Trophoblast cell (in vitro differentiated cells and primary cell): ENCODE measurements at regions not wholly inside any gene's neighbourhood (a gene's known extent, or its start where the extent isn't known, plus 50 kb on each side); places are given as distances from the start of the nearest gene placed in this dataset.

ENCODE experiments used
- DNase-seq, 2 donors: peaks; one replicate each; pipeline ENCODE4 v3.0.0-alpha.2; 2016
- H2AFZ ChIP-seq: 2 replicates; pipeline ENCODE4 v1.6.1; 2013; ENCODE audit warnings: low read length, moderate library complexity, mild to moderate bottlenecking; ENCODE audit not compliant: insufficient read depth, poor library complexity
- H2AK5ac ChIP-seq: 2 replicates; pipeline ENCODE4 v1.6.1; 2013; ENCODE audit warnings: mild to moderate bottlenecking, low read length
- H2BK120ac ChIP-seq: 2 replicates; pipeline ENCODE4 v1.6.1; 2013; ENCODE audit warnings: low read length, mild to moderate bottlenecking, moderate library complexity; ENCODE audit not compliant: insufficient read depth, poor library complexity
- H2BK12ac ChIP-seq: 2 replicates; pipeline ENCODE4 v1.6.1; 2013; ENCODE audit warnings: mild to moderate bottlenecking, low read length, moderate library complexity
- H2BK5ac ChIP-seq: 2 replicates; pipeline ENCODE4 v1.6.1; 2013; ENCODE audit warnings: low read length, low read depth, moderate library complexity, mild to moderate bottlenecking; ENCODE audit not compliant: poor library complexity
- H3K14ac ChIP-seq: 2 replicates; pipeline ENCODE4 v1.6.1; 2013; ENCODE audit warnings: mild to moderate bottlenecking, low read length
- H3K18ac ChIP-seq: 2 replicates; pipeline ENCODE4 v1.6.1; 2013; ENCODE audit warnings: mild to moderate bottlenecking, low read length
- H3K23ac ChIP-seq: 2 replicates; pipeline ENCODE4 v1.6.1; 2013; ENCODE audit warnings: low read length
- H3K27ac ChIP-seq: 2 replicates; pipeline ENCODE4 v1.5.1; 2013; ENCODE audit warnings: low read depth, mild to moderate bottlenecking, inconsistent platforms, low read length, moderate library complexity
- H3K27me3 ChIP-seq: 2 replicates; pipeline ENCODE4 v1.6.1; 2013; ENCODE audit warnings: inconsistent platforms, mild to moderate bottlenecking, low read length, moderate library complexity; ENCODE audit not compliant: insufficient read depth
- H3K36me3 ChIP-seq, 2 experiments: 1 replicate in 1 of 2; 2 replicates in 1 of 2; pipeline ENCODE4 v1.6.1; 2013; ENCODE audit warnings: low read length in 2 of 2, mild to moderate bottlenecking in 2 of 2, moderate library complexity in 1 of 2; ENCODE audit not compliant: insufficient read depth in 2 of 2, control insufficient read depth in 1 of 2
- H3K4ac ChIP-seq: 2 replicates; pipeline ENCODE4 v1.6.1; 2013; ENCODE audit warnings: low read depth, mild to moderate bottlenecking, low read length, moderate library complexity
- H3K4me1 ChIP-seq, 2 experiments: 1 replicate in 1 of 2; 2 replicates in 1 of 2; pipeline ENCODE4 v1.6.1; 2013; ENCODE audit warnings: low read length in 2 of 2, mild to moderate bottlenecking in 2 of 2, moderate library complexity in 1 of 2; ENCODE audit not compliant: insufficient read depth in 2 of 2, control insufficient read depth in 1 of 2
- H3K4me2 ChIP-seq: 2 replicates; pipeline ENCODE4 v1.6.1; 2013; ENCODE audit warnings: inconsistent platforms, mild to moderate bottlenecking, low read length, moderate library complexity
- H3K4me3 ChIP-seq: 2 replicates; pipeline ENCODE4 v1.5.1; 2013; ENCODE audit warnings: mild to moderate bottlenecking, low read depth, low read length, inconsistent platforms
- H3K79me1 ChIP-seq: one replicate; pipeline ENCODE4 v1.6.1; 2013; ENCODE audit warnings: low read length
- H3K79me2 ChIP-seq: 2 replicates; pipeline ENCODE4 v1.6.1; 2013; ENCODE audit warnings: low read length, mild to moderate bottlenecking; ENCODE audit not compliant: control insufficient read depth, insufficient read depth, poor library complexity
- H3K9ac ChIP-seq: 2 replicates; pipeline ENCODE4 v1.6.1; 2013; ENCODE audit warnings: mild to moderate bottlenecking, low read length
- H3K9me3 ChIP-seq: 2 replicates; pipeline ENCODE4 v1.6.1; 2013; ENCODE audit warnings: low read depth, mild to moderate bottlenecking, control low read depth, inconsistent platforms, low read length; ENCODE audit not compliant: insufficient read depth
- H4K12ac ChIP-seq: 2 replicates; pipeline ENCODE4 v1.6.1; 2013; ENCODE audit warnings: low read depth, mild to moderate bottlenecking, low read length, moderate library complexity
- H4K8ac ChIP-seq: 2 replicates; pipeline ENCODE4 v1.6.1; 2013; ENCODE audit warnings: low read depth, mild to moderate bottlenecking, low read length, moderate library complexity
- H4K91ac ChIP-seq: one replicate; pipeline ENCODE4 v1.6.1; 2013; ENCODE audit warnings: low read depth, mild to moderate bottlenecking, low read length, moderate library complexity
- WGBS: extraction: QIAGEN DNeasy Blood & Tissue Kit; methylation state at CpG from one replicate; pipeline ENCODE4 v1.1.7; 2013; ENCODE audit warnings: missing lambda C conversion rate; ENCODE audit not compliant: insufficient read length, insufficient coverage; ENCODE audit errors: extremely low coverage; 5-methylcytosine and 5-hydroxymethylcytosine counted together

- no peak for DNase-seq
- peak overlapping the region; percentile 93 for H3K27ac ChIP-seq
- no peak overlapping the region for H3K4me3 ChIP-seq
- no peaks in the 10 kb centered on the region for H3K27me3 ChIP-seq
- H2AFZ ChIP-seq = peak overlapping the region; percentile 47
- no peak overlapping the region for H3K9ac ChIP-seq
- H2BK5ac ChIP-seq = peak overlapping the region; percentile 86
- peaks cover 25 to 31% of the 10 kb centered on the region in 2 experiments for H3K4me1 ChIP-seq
- no peaks in the 10 kb centered on the region for H3K9me3 ChIP-seq
- peak overlapping the region; percentile 84 for H3K4ac ChIP-seq
- peaks cover 6% of the 10 kb centered on the region for H3K79me2 ChIP-seq
- H2BK120ac ChIP-seq = peak overlapping the region; percentile 96
- peak overlapping the region; percentile 97 for H3K18ac ChIP-seq
- H3K14ac ChIP-seq = peak overlapping the region; percentile 97
- peak overlapping the region; percentile 92 for H4K91ac ChIP-seq
- peak overlapping the region; percentile 61 for H4K8ac ChIP-seq
- peak overlapping the region; percentile 99 for H2AK5ac ChIP-seq
- H4K12ac ChIP-seq = peak overlapping the region; percentile 75
- no CpG with 5 or more reads among the region's 6 CpGs for WGBS
- H3K36me3 ChIP-seq = no peaks in the 10 kb centered on the region
- H3K23ac ChIP-seq = no peak overlapping the region
- peak overlapping the region; percentile 100 for H2BK12ac ChIP-seq
- no peak overlapping the region for H3K4me2 ChIP-seq
- peaks cover 36% of the 10 kb centered on the region for H3K79me1 ChIP-seq
Observed at GRCh38 chr15:66620744-66621344, 55.0 kb upstream of the LCTL start.

GRCh38 chr15:66621491-66622467 lies 56.0 kb upstream of the LCTL start:
- Histone ChIP-seq H3K9ac (peak overlapping the region; percentile 74), H3K4me3 (no peak overlapping the region), H4K8ac (peak overlapping the region; percentile 98), H3K79me2 (peaks cover 6% of the 10 kb centered on the region), H3K27me3 (no peaks in the 10 kb centered on the region), H3K36me3 (no peaks in the 10 kb centered on the region), H4K91ac (peak overlapping the region; percentile 92), H3K23ac (no peak overlapping the region), H3K27ac (peak overlapping the region; percentile 93), H3K4me1 (peaks cover 25 to 31% of the 10 kb centered on the region in 2 experiments), H3K14ac (peak overlapping the region; percentile 97), H2BK120ac (peak overlapping the region; percentile 96), H3K9me3 (no peaks in the 10 kb centered on the region), H3K18ac (peak overlapping the region; percentile 85), H2AFZ (peak overlapping the region; percentile 82), H2AK5ac (peak overlapping the region; percentile 98), H2BK12ac (peak overlapping the region; percentile 100), H4K12ac (peak overlapping the region; percentile 56), H2BK5ac (peak overlapping the region; percentile 86), H3K4ac (peak overlapping the region; percentile 90), H3K4me2 (peak overlapping the region; percentile 60), H3K79me1 (peaks cover 36% of the 10 kb centered on the region)
- no CpG with 5 or more reads among the region's 75 CpGs for WGBS
- DNase-seq = peak in 1 of 2 donors; percentile 37

- DNase-seq = no peak
- no peak overlapping the region for H3K4ac ChIP-seq
- no peak overlapping the region for H3K18ac ChIP-seq
- peaks cover 36% of the 10 kb centered on the region for H3K79me1 ChIP-seq
- H2AK5ac ChIP-seq = peak overlapping the region; percentile 11
- H2AFZ ChIP-seq = peak overlapping the region; percentile 10
- no peaks in the 10 kb centered on the region for H3K27me3 ChIP-seq
- no peak overlapping the region for H3K4me2 ChIP-seq
- H3K4me1 ChIP-seq = peaks cover 25 to 31% of the 10 kb centered on the region in 2 experiments
- no peak overlapping the region for H3K4me3 ChIP-seq
- H4K91ac ChIP-seq = peak overlapping the region; percentile 92
- peak overlapping the region; percentile 47 for H3K9ac ChIP-seq
- peak overlapping the region; percentile 17 for H4K8ac ChIP-seq
- peak overlapping the region; percentile 32 for H3K27ac ChIP-seq
- peak overlapping the region; percentile 42 for H3K14ac ChIP-seq
- no CpG with 5 or more reads among the region's 5 CpGs for WGBS
- no peaks in the 10 kb centered on the region for H3K36me3 ChIP-seq
- peak overlapping the region; percentile 75 for H2BK12ac ChIP-seq
- no peak overlapping the region for H3K23ac ChIP-seq
- H4K12ac ChIP-seq = no peak overlapping the region
- peak overlapping the region; percentile 67 for H2BK120ac ChIP-seq
- H2BK5ac ChIP-seq = peak overlapping the region; percentile 70
- peaks cover 6% of the 10 kb centered on the region for H3K79me2 ChIP-seq
- no peaks in the 10 kb centered on the region for H3K9me3 ChIP-seq
Observed at GRCh38 chr15:66622591-66623022, 56.8 kb upstream of the LCTL start.

- Histone ChIP-seq H3K4me2 (no peak overlapping the region), H2BK120ac (peak overlapping the region; percentile 27), H4K91ac (no peak overlapping the region), H3K4ac (no peak overlapping the region), H3K4me3 (no peak overlapping the region), H3K4me1 (peaks cover 26 to 31% of the 10 kb centered on the region in 2 experiments), H3K79me1 (peaks cover 34% of the 10 kb centered on the region), H3K18ac (no peak overlapping the region), H3K79me2 (peaks cover 6% of the 10 kb centered on the region), H3K36me3 (no peaks in the 10 kb centered on the region), H3K23ac (no peak overlapping the region), H3K27ac (no peak overlapping the region), H4K8ac (no peak overlapping the region), H2BK12ac (no peak overlapping the region), H3K27me3 (no peaks in the 10 kb centered on the region), H2BK5ac (no peak overlapping the region), H3K9ac (no peak overlapping the region), H3K14ac (no peak overlapping the region), H2AFZ (no peak overlapping the region), H4K12ac (no peak overlapping the region), H3K9me3 (no peaks in the 10 kb centered on the region), H2AK5ac (no peak overlapping the region)
- peak in 1 of 2 donors; percentile 13 for DNase-seq
- no CpG with 5 or more reads among the region's 6 CpGs for WGBS
Observed at GRCh38 chr15:66623801-66624453, 58.1 kb upstream of the LCTL start.
